MCF 10A (cell line): ENCODE measurements at regions not wholly inside any gene's neighbourhood (a gene's known extent, or its start where the extent isn't known, plus 50 kb on each side); places are given as distances from the start of the nearest gene placed in this dataset.

Source experiments
- BruUV-seq: library from RNA; stranded (reverse); fragments of 400-500 nt; replicated peaks from 2 replicates; lab custom pipeline; 2021; lab: Mats Ljungman, UMichigan
- CTCF ChIA-PET: fragments of 300-600 bp; sonication (Branson Sonifier 250); formaldehyde crosslinking; extraction: SDS; loops from one replicate; lab custom pipeline; 2021; ENCODE audit warnings: antibody characterized with exemption, inconsistent platforms; lab: Yijun Ruan, JAX
- POLR2A ChIA-PET: fragments of 300-600, 350-650 bp; sonication (Branson Sonifier 250); formaldehyde crosslinking; extraction: SDS; loops from one replicate; lab custom pipeline; 2020; ENCODE audit warnings: antibody characterized with exemption, inconsistent platforms; lab: Yijun Ruan, JAX
- DNase-seq: peaks from one replicate; pipeline ENCODE4 v3.0.0-alpha.2; 2018; ENCODE audit not compliant: unreplicated experiment
- H3K27ac Mint-ChIP-seq: one replicate; pipeline ENCODE4 v1.8.0; 2022; ENCODE audit warnings: mild to moderate bottlenecking, low read depth, mixed read lengths; ENCODE audit not compliant: unreplicated experiment
- H3K27me3 Mint-ChIP-seq: one replicate; pipeline ENCODE4 v1.8.0; 2022; ENCODE audit warnings: mixed read lengths; ENCODE audit not compliant: insufficient read depth, unreplicated experiment
- H3K36me3 Mint-ChIP-seq: one replicate; pipeline ENCODE4 v1.8.0; 2022; ENCODE audit warnings: mild to moderate bottlenecking, moderate library complexity, mixed read lengths; ENCODE audit not compliant: insufficient read depth, unreplicated experiment
- H3K4me1 Mint-ChIP-seq: one replicate; pipeline ENCODE4 v1.8.0; 2022; ENCODE audit warnings: mixed read lengths; ENCODE audit not compliant: insufficient read depth, unreplicated experiment
- H3K4me3 Mint-ChIP-seq: one replicate; pipeline ENCODE4 v1.8.0; 2022; ENCODE audit warnings: mild to moderate bottlenecking, moderate library complexity, mixed read lengths; ENCODE audit not compliant: unreplicated experiment
- H3K9me3 Mint-ChIP-seq: one replicate; pipeline ENCODE4 v1.8.0; 2022; ENCODE audit warnings: mixed read lengths; ENCODE audit not compliant: unreplicated experiment
- CTCF ChIP-seq: fragments of 200-600 bp; IDR thresholded peaks from one replicate; pipeline ENCODE4 v1.8.0; 2022; ENCODE audit warnings: antibody characterized with exemption, mild to moderate bottlenecking; ENCODE audit not compliant: unreplicated experiment
- intact Hi-C: fragments of 100-400 bp; cut with micrococcal nuclease; formaldehyde crosslinking; loops from 2 replicates; pipeline ENCODE4 v1.14.1; 2022

DNA sequence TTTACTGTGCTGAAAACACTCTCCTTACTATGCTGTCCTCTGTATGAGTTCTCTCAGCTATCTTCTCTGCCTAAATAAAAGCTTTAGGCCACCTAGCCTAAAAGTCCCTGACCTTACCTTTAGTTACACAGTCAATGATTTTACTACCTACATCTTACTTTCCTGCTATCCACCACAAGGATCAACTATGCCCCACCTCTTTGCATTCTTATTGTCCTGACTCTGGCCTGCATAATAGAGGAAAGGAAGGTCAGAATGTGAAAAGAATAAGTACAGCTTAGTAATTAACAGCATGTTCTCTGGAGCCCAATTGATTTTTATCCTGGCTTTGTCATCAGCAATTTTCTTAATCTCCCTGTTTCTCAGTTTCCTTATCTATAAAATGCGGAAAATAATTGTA lies 1257.8 kb downstream of the RPA4 start:
- DNase-seq = no peak
- TF ChIP-seq CTCF = no peak
- H3K27ac Mint-ChIP-seq = no peak overlapping the region
- POLR2A ChIA-PET = no interaction called here
- CTCF ChIA-PET = no interaction called here
- peaks cover 26% of the 10 kb centered on the region for H3K27me3 Mint-ChIP-seq
- H3K9me3 Mint-ChIP-seq = peaks cover 22% of the 10 kb centered on the region
- no peak overlapping the region for H3K4me3 Mint-ChIP-seq
- no peaks in the 10 kb centered on the region for H3K36me3 Mint-ChIP-seq
- BruUV-seq = no TSS peak
- H3K4me1 Mint-ChIP-seq = no peaks in the 10 kb centered on the region
- intact Hi-C loops = no loop called here

GRCh38 chrX:98191003-98191402 lies 1307.3 kb downstream of the RPA4 start:
- TF ChIP-seq CTCF = no peak
- ChIA-PET CTCF (no interaction called here), POLR2A (no interaction called here)
- Mint-ChIP-seq H3K27ac (no peak overlapping the region), H3K36me3 (no peaks in the 10 kb centered on the region), H3K4me3 (no peak overlapping the region), H3K27me3 (peaks cover 4% of the 10 kb centered on the region), H3K9me3 (no peaks in the 10 kb centered on the region), H3K4me1 (no peaks in the 10 kb centered on the region)
- BruUV-seq = no TSS peak
- no peak for DNase-seq
- intact Hi-C loops = loop anchor here (10.0 kb wide), 1 partner anchor 56 kb away; no protein-coding TSS in a partner anchor

- no peak for TF ChIP-seq CTCF
- intact Hi-C loops = loop anchor here (10.0 kb wide), 1 partner anchor 59 kb away; no protein-coding TSS in a partner anchor
- ChIA-PET POLR2A (no interaction called here), CTCF (interaction anchor here (0.6 kb wide), 1 partner anchor 13 kb away, joined by 3 read pairs; no protein-coding TSS in a partner anchor)
- Mint-ChIP-seq H3K4me1 (no peaks in the 10 kb centered on the region), H3K27me3 (peaks cover 5% of the 10 kb centered on the region), H3K27ac (no peak overlapping the region), H3K36me3 (no peaks in the 10 kb centered on the region), H3K4me3 (no peak overlapping the region), H3K9me3 (no peaks in the 10 kb centered on the region)
- no peak for DNase-seq
- no TSS peak for BruUV-seq
These were observed 1310.3 kb downstream of the RPA4 start for GRCh38 chrX:98194036-98194435.

DNA sequence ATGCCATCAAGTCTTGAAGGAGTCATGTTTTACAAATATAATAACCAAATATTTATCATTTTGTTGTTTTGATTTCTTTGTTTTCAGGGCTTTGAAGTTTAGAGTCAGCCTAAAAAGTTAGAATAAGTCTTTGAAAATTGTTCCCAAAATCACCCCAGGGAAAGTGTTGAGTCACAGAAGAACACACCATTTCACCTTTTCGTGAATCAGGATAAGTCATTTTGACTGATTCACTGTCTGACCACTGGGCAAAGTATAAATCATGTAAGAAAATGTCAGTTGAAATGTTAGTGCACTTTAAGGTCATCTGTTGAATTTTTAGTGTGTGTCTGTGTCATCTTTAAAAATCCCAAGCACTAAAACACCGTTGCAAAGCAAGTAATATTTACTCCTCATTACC lies 1320.1 kb downstream of the RPA4 start:
- ChIA-PET CTCF (no interaction called here), POLR2A (no interaction called here)
- Mint-ChIP-seq H3K4me1 (no peaks in the 10 kb centered on the region), H3K27ac (no peak overlapping the region), H3K9me3 (no peaks in the 10 kb centered on the region), H3K36me3 (no peaks in the 10 kb centered on the region), H3K4me3 (no peak overlapping the region), H3K27me3 (peaks cover 33% of the 10 kb centered on the region)
- DNase-seq = peak; percentile 33
- TF ChIP-seq CTCF = no peak
- BruUV-seq = no TSS peak
- intact Hi-C loops = no loop called here
